EH (cell line): ENCODE measurements at regions not wholly inside any gene's neighbourhood (a gene's known extent, or its start where the extent isn't known, plus 50 kb on each side); places are given as distances from the start of the nearest gene placed in this dataset.

Experiments
- DNase-seq: peaks from one replicate; pipeline ENCODE4 v3.0.0-alpha.2; 2015; ENCODE audit warnings: low read depth

DNA sequence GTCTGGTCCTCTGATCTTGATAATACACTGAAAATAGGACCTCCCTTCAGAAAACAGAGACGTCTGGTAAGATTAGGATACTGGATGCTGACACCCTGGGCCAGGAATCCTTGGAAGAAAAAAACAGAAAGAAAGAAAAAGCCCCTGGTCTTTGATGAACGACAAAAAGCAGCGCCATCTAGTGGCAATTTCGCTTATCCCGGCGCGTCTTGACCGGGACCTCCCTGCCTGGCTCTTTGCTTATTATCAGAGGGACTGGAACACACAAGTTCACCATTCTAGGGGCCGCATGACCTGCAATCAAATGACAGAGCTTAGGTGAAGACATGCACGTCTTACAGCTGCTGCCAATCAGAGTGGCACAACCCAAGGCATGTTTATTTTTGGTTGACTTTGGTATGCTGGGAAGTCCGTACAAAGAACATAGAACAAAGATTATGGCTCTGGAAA lies 114.9 kb upstream of the NFIB start:
- peak; percentile 69 for DNase-seq

- DNase-seq: no peak
These were observed 113.5 kb upstream of the NFIB start for GRCh38 chr9:14427419-14427818.

- peak; percentile 17 for DNase-seq
These were observed 111.0 kb upstream of the NFIB start for GRCh38 chr9:14424983-14425382.

GRCh38 chr9:14424289-14424688 lies 110.3 kb upstream of the NFIB start:
- no peak for DNase-seq

DNA sequence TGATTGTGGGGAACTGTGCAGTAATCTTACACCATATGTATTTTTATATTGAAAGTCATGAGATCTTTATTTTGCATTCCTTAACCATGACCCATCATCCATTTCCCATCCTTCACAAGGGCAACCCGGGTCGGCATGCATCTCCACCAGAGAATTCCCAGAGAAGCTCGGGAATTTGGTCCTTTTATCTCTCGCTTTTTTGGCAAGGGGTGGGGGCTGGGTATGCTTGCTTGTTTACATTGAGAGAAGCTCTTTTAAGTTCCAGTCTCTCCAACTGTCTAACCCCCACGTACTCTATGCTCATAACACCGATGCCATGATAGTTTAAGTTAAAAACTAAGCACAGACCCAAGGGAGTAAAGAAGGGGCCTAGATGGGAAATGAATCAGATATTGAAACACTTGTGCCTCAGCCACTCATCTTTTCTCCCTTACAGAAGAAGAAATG lies 109.9 kb upstream of the NFIB start:
- peak; percentile 93 for DNase-seq

DNA sequence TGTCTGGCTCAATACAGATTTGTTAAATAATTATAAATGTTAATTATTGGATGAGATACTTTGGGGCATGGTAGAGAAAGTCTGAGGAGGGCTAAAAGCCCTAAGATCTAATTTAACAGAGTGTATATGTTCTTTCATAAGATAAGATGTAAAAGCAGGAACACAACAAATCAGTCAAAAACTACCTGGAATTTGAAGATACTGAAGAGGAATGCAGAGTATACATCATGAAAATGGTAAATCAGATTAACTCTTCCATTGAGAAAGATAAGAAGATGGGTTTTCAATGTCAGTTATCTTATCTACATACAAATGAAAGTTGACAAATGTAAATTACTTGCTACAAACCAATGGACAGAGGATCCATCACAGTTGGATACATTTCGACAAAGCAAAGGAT lies 107.3 kb upstream of the NFIB start:
- no peak for DNase-seq

- DNase-seq: no peak
These were observed 105.3 kb upstream of the NFIB start for GRCh38 chr9:14418941-14419937.

DNA sequence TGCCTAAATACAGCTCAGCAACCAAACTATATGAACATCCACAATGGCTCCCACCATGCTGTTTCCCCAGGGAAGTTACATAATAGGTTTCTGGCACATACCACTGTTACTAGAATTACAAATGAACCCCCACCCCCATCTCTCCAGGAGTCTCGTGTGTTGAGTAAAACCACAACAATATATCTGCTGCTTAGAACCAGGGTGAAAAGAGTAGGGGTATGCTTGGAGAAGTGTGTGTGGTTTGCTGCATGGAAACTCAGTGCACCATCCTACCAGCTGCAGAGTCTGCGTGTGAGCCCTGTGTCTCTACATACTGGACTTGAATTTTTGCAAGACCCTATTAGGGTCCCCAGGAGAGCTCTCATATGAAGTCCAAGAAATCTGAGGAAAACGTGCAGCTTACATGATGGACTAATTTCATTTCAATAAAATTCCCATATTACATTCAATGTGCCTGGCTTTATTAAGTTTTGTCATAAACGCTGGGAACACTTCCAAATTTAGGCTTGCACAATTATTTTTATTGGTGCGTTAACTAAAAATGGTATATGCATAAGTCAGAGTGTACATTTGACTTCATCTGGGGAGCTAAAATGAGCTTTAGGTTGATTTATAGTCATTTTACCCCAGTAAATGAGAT lies 104.5 kb upstream of the NFIB start:
- DNase-seq: no peak

DNA sequence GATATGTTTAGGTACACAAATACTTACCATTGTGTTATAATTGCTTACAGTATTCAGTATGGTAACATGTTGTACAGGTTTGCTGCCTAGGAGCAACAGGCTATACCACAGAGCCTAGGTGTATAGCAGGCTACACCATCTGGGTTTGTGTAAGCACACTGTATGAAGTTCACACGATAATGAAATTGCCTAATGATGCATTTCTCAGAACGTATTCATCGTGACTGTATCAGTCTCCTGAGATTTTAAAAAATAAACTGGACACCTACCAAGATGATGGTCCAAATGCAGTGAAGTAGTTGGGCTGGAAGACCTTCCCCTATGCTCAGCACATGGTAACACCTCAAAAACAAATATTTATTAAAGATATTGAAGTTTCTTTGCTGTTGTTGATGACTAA lies 103.3 kb upstream of the NFIB start:
- peak; percentile 19 for DNase-seq

DNA sequence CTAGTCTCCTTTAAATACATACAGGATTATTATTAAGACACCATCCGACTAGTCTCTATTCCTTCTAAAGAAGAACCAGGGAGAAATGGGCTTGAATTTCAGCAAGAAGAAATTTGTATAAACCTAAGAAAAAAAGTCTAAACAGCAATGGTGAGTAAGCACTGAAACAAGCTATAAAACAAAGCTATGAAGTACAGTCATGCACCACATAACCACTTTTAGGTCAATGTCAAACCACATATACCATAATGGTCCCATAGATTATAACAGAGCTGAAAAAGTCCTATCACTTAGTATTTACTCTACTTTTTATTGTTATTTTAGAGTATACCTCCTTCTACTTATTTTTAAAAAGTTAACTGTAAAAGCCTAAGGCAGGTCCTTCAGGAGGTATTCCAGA lies 102.0 kb upstream of the NFIB start:
- DNase-seq: peak; percentile 83

GRCh38 chr9:14413812-14414211 lies 99.9 kb upstream of the NFIB start:
- DNase-seq: no peak

- no peak for DNase-seq
These were observed 98.8 kb upstream of the NFIB start for GRCh38 chr9:14412775-14413174.

GRCh38 chr9:14406463-14406862 lies 92.5 kb upstream of the NFIB start:
- no peak for DNase-seq

- no peak for DNase-seq
These were observed 91.3 kb upstream of the NFIB start for GRCh38 chr9:14405176-14405706.

GRCh38 chr9:14403081-14403480 lies 89.1 kb upstream of the NFIB start:
- DNase-seq: no peak

DNA sequence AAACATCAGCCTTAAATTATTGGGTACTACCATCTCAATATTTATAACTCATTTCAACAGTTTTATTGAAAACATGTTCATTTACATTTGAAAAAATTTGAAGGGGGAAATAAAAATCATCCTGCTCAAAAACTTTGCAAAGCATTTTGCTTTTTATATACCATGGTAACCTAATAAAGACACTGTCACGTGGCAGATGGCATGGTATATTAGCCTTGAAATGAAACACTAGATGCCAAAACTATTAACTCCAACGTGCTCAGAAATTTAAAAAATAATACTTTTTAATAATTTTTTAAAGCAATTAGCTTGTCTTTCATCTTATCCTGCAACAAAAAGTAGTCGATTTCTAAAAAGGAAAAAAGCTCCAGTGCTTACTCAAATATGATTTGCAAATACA lies 88.6 kb upstream of the NFIB start:
- DNase-seq: no peak

DNA sequence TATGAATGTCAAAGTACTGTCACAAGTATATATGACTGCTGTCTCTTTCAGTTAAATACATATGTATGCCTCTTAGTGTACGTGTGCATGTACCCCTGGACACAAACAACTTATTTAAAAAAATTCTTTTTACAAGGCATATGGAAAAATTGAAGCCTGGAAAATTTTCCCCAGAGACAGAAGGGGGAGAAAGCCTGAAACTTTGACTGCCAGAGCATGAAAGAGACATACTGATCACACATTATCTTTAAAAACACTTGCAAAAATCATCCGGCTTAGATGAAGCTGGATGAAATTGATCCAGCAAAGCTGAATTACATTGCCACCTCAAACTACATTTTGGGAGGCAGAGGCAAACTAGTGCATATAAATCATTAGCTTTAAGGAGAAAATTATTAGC lies 88.0 kb upstream of the NFIB start:
- no peak for DNase-seq

- DNase-seq: peak; percentile 58
These were observed 86.7 kb upstream of the NFIB start for GRCh38 chr9:14400658-14400995.

DNA sequence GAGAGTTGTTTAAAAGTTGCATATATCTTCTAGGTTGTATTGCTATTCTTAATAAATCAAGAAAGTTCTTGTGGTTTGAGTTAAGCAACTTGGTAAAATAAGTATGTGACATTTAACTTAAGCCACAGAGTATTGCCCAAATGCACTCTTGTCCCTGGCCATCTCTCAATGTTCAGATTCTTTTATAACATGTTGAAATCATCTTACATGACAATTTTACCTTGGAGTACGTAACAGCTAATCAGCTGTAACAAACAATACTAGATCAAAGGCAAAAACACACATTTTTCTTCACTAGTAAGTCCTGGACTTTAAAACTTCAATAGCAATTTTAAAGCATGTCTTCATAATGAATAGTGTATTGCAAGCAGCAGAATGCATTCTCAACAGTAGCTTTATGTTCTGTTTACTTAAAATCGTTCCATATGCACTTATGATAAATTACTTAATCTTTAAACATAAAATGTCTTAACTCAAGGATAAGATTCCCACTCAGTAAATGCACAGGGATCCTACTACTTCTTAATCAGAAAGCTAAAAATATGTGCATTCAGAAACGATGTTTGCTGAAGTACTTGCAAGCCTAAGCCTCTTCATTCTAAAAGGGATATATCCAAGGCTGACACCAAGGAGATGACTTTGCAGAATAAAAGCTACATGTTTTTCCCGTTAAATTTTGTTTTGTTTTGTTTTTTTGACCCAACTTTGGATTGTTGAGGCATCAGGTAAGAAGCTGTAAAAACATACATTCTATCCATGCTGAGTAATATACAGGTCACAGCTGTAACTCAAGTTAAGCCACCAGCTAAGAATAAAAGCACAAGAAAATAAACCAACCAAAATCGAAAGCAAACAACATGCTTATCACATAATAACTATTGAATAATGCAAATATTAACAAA lies 86.1 kb upstream of the NFIB start:
- no peak for DNase-seq

- DNase-seq: no peak
These were observed 84.5 kb upstream of the NFIB start for GRCh38 chr9:14398473-14398872.

DNA sequence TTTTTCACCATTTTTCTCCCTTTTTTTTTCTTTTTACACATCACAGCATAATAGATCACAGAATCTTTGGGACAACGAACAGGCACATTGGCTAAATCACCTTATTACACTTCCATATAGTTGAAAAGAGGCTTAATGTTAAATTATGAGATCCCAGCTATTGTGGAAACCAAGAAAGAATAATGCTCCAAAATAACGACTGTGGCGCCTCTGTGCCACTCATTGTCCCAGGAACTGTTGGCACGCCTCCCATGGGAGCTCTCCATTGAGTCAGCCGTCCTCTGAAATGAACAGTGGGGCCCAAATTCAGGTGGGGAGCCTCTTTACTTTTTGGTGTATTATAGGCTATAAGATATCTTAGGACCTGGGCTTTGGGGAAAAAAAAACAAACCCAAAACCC lies 82.2 kb upstream of the NFIB start:
- DNase-seq: no peak
